ENCODE measurements at regions not wholly inside any gene's neighbourhood (a gene's known extent, or its start where the extent isn't known, plus 50 kb on each side); places are given as distances from the start of the nearest gene placed in this dataset.

DNA sequence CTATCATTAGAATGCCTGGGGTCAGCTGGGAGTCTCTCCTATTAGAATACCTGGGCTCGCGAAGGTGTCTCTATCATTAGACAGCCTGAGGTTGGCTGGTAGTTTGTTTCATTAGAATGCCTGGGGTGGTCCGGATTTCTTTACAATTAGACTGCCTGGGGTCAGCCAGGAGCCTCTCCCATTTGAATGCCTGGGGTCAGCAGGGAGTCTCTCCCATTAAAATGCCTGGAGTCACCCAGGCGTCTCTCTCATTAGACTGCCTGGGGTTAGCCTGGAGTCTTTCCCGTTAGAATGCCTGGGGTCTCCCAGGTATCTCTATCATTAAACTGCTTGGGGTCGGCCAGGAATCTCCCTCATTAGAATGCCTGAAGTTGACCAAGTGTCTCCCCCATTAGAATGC is 1458.3 kb downstream of the UQCRFS1 start:
- intact Hi-C loops (cut with DNase I; ENCODE audit: low total_unique reads): no loop called here
- WGBS, 5 donors: 50 to 77% (median 65%) methylated on average over 6 of the region's 6 CpGs
- Histone ChIP-seq H3K4me3 (no peak overlapping the region), H3K36me3 (no peaks in the 10 kb centered on the region), H3K9me3 (peaks cover 0 to 59% (median 20%) of the 10 kb centered on the region in 8 donors), H3K4me1 (no peaks in the 10 kb centered on the region), H3K27ac (no peak overlapping the region), H3K27me3 (replicated peaks in 1 of 7) (no peaks in the 10 kb centered on the region)
- no peak for DNase-seq
- TF ChIP-seq, protein P1, sequence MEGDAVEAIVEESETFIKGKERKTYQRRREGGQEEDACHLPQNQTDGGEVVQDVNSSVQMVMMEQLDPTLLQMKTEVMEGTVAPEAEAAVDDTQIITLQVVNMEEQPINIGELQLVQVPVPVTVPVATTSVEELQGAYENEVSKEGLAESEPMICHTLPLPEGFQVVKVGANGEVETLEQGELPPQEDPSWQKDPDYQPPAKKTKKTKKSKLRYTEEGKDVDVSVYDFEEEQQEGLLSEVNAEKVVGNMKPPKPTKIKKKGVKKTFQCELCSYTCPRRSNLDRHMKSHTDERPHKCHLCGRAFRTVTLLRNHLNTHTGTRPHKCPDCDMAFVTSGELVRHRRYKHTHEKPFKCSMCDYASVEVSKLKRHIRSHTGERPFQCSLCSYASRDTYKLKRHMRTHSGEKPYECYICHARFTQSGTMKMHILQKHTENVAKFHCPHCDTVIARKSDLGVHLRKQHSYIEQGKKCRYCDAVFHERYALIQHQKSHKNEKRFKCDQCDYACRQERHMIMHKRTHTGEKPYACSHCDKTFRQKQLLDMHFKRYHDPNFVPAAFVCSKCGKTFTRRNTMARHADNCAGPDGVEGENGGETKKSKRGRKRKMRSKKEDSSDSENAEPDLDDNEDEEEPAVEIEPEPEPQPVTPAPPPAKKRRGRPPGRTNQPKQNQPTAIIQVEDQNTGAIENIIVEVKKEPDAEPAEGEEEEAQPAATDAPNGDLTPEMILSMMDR (IDR thresholded peaks at IDR 0.05 in 8 of 11, conservative IDR thresholded peaks at IDR 0.05 in 3 of 11): no peak
- TF ChIP-seq POLR2A (IDR thresholded peaks at IDR 0.05) (no peak), POLR2AphosphoS5 (IDR thresholded peaks at IDR 0.05) (no peak)

DNA sequence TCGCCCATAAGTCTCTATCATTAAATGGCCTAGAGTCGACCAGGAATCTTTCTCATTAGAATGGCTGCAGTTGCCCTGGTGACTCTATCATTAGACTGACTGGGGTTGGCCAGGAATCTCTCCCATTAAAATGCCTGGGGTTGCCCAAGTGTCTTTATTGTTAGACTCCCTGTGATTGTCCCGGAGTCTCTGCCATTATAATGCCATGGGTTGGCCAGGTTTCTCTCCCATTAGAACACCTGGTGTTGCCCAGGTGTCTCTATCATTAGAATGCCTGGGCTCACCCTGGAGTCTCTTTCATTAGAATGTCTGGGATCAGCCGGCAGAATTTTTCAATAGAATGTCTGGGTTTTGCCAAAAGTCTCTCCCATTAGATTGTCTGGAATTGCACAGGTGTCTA is 1459.3 kb downstream of the UQCRFS1 start:
- TF ChIP-seq, protein P1 (IDR thresholded peaks at IDR 0.05 in 8 of 11, conservative IDR thresholded peaks at IDR 0.05 in 3 of 11): no peak
- TF ChIP-seq POLR2A (IDR thresholded peaks at IDR 0.05) (no peak), POLR2AphosphoS5 (IDR thresholded peaks at IDR 0.05) (no peak)
- no peaks in the 10 kb centered on the region for H3K36me3 ChIP-seq
- no peak for DNase-seq
- H3K9me3 ChIP-seq: peaks cover 0 to 52% (median 9%) of the 10 kb centered on the region in 8 donors
- H3K4me1 ChIP-seq: no peaks in the 10 kb centered on the region
- no peak overlapping the region for H3K4me3 ChIP-seq
- intact Hi-C loops (cut with DNase I; ENCODE audit: low total_unique reads): no loop called here
- no peak overlapping the region for H3K27ac ChIP-seq
- 84 to 96% (median 90%) methylated on average over 4 of the region's 4 CpGs for WGBS, 5 donors
- H3K27me3 ChIP-seq (replicated peaks in 1 of 7): no peaks in the 10 kb centered on the region

DNA sequence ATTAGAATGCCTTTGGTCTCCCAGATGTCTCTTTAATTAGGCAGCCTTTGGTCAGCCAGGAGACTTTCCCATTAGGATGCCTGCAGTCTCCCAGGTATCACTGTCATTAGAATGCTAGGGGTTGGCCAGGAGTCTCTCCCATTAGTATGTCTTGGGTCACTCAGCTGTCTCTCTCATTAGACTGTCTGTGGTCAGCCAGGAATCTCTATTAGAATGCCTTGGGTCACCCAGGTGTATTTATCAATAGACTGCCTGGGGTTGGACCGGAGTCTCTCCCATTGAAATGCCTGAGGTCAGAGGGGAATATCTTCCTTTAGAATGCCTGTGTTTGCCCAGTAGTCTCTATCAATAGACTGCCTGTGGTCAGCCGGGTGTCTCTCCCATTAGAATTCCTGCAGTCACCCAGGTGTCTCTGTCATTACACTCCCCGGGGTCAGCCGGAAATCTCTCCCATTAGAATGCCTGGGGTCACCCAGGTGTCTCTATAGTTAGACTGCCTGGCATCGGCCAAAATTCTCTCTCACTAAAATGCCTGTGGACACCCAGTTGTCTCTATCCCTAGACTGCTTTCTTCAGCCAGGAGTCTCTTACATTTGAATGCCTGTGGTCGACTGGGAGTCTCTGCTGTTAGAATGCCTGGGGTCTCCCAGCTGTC is 1460.3 kb downstream of the UQCRFS1 start:
- intact Hi-C loops (cut with DNase I; ENCODE audit: low total_unique reads): no loop called here
- 92 to 99% (median 94%) methylated on average over 6 of the region's 6 CpGs for WGBS, 5 donors

DNA sequence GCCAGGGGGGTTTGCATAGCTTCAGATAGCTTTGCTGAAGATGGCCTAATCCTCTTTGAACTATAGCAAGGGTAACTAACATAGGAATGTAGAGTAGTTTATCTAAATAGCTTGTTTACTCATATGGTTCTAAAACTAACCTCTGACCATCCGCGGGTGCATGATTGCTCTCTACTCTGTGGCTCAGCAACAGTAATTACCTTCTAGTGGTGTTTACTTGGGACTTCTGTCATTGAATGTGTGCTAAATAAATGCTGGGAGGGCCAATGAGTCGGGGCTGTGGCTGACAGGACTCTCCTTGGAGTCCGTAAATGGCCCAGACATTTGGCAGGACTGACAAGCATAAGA is 1461.9 kb downstream of the UQCRFS1 start:
- Histone ChIP-seq H3K27me3 (replicated peaks in 1 of 7) (no peaks in the 10 kb centered on the region), H3K27ac (no peak overlapping the region), H3K9me3 (peaks cover 0 to 50% (median 6%) of the 10 kb centered on the region in 8 donors), H3K4me3 (no peak overlapping the region), H3K4me1 (peaks cover 0 to 7% (median 1%) of the 10 kb centered on the region in 6 donors), H3K36me3 (peaks cover 0 to under 1% (median 0%) of the 10 kb centered on the region in 6 donors)
- 79 to 93% (median 89%) methylated on average over 4 of the region's 4 CpGs for WGBS, 5 donors
- intact Hi-C loops (cut with DNase I; ENCODE audit: low total_unique reads): no loop called here
- no peak for DNase-seq
- TF ChIP-seq, protein P1 (IDR thresholded peaks at IDR 0.05 in 8 of 11, conservative IDR thresholded peaks at IDR 0.05 in 3 of 11): no peak
- no peak for TF ChIP-seq POLR2A (IDR thresholded peaks at IDR 0.05)
- no peak for TF ChIP-seq POLR2AphosphoS5 (IDR thresholded peaks at IDR 0.05)

More for the DNA sequence above, 1460.3 kb downstream of the UQCRFS1 start:
- Histone ChIP-seq H3K27ac (no peak overlapping the region), H3K9me3 (peaks cover 0 to 49% (median 4%) of the 10 kb centered on the region in 8 donors), H3K27me3 (replicated peaks in 1 of 7) (no peaks in the 10 kb centered on the region), H3K36me3 (no peaks in the 10 kb centered on the region), H3K4me3 (no peak overlapping the region), H3K4me1 (no peaks in the 10 kb centered on the region)
- TF ChIP-seq, protein P1 (IDR thresholded peaks at IDR 0.05 in 8 of 11, conservative IDR thresholded peaks at IDR 0.05 in 3 of 11): no peak
- no peak for TF ChIP-seq POLR2AphosphoS5 (IDR thresholded peaks at IDR 0.05)
- no peak for TF ChIP-seq POLR2A (IDR thresholded peaks at IDR 0.05)
- no peak for DNase-seq

All from spleen (tissue), 11 donors.